ENCODE measurements at regions not wholly inside any gene's neighbourhood (a gene's known extent, or its start where the extent isn't known, plus 50 kb on each side); places are given as distances from the start of the nearest gene placed in this dataset.

- TF ChIP-seq CTCF (IDR thresholded peaks at IDR 0.05): no peak
- TF ChIP-seq POLR2A (IDR thresholded peaks at IDR 0.05): no peak
These were observed 65.7 kb upstream of the HES1 start for GRCh38 chr3:194070220-194070633.

Data from suprapubic skin (tissue), 3 donors.